Chondrocyte (in vitro differentiated cells): ENCODE measurements at regions not wholly inside any gene's neighbourhood (a gene's known extent, or its start where the extent isn't known, plus 50 kb on each side); places are given as distances from the start of the nearest gene placed in this dataset.

ENCODE experiments used
- DNase-seq: peaks from one replicate; pipeline ENCODE4 v3.0.0; 2021; ENCODE audit warnings: mixed read lengths, low spot score
- H3K27ac Mint-ChIP-seq: one replicate; pipeline ENCODE4 v1.8.0; 2021; ENCODE audit warnings: mild to moderate bottlenecking, moderate library complexity, mixed read lengths; ENCODE audit not compliant: unreplicated experiment
- H3K27me3 Mint-ChIP-seq: 2 replicates; pipeline ENCODE4 v1.8.0; 2021; ENCODE audit warnings: low read depth, mixed read lengths
- H3K36me3 Mint-ChIP-seq: 2 replicates; pipeline ENCODE4 v1.8.0; 2021; ENCODE audit warnings: low read depth, mixed read lengths
- H3K4me1 Mint-ChIP-seq: 2 replicates; pipeline ENCODE4 v1.8.0; 2021; ENCODE audit warnings: low read depth, mild to moderate bottlenecking, mixed read lengths
- H3K4me3 Mint-ChIP-seq: one replicate; pipeline ENCODE4 v1.8.0; 2021; ENCODE audit warnings: mild to moderate bottlenecking, moderate library complexity, mixed read lengths; ENCODE audit not compliant: unreplicated experiment
- H3K9me3 Mint-ChIP-seq: 2 replicates; pipeline ENCODE4 v1.8.0; 2021; ENCODE audit warnings: low read depth, mixed read lengths
- CTCF ChIP-seq: fragments of 200-600 bp; sonication (generic); IDR thresholded peaks from 2 replicates; pipeline ENCODE4 v1.5.0; 2021; ENCODE audit warnings: antibody characterized with exemption, mild to moderate bottlenecking, moderate library complexity

GRCh38 chr3:124393340-124393739, 336.9 kb upstream of the UMPS start:
- Mint-ChIP-seq H3K9me3 (no peaks in the 10 kb centered on the region), H3K4me3 (no peak overlapping the region), H3K27me3 (no peaks in the 10 kb centered on the region), H3K4me1 (peaks cover 44% of the 10 kb centered on the region), H3K36me3 (peaks cover 4% of the 10 kb centered on the region), H3K27ac (no peak overlapping the region)
- no peak for DNase-seq
- no peak for TF ChIP-seq CTCF

- Mint-ChIP-seq H3K4me3 (no peak overlapping the region), H3K27me3 (no peaks in the 10 kb centered on the region), H3K36me3 (peaks cover 7% of the 10 kb centered on the region), H3K4me1 (peaks cover 43% of the 10 kb centered on the region), H3K9me3 (no peaks in the 10 kb centered on the region), H3K27ac (no peak overlapping the region)
- DNase-seq = no peak
- no peak for TF ChIP-seq CTCF
Measured at GRCh38 chr3:124395162-124395561, 335.1 kb upstream of the UMPS start.

- no peaks in the 10 kb centered on the region for H3K9me3 Mint-ChIP-seq
- H3K36me3 Mint-ChIP-seq = peaks cover 7% of the 10 kb centered on the region
- no peak for TF ChIP-seq CTCF
- no peak overlapping the region for H3K27ac Mint-ChIP-seq
- H3K27me3 Mint-ChIP-seq = no peaks in the 10 kb centered on the region
- no peak for DNase-seq
- H3K4me1 Mint-ChIP-seq = peaks cover 41% of the 10 kb centered on the region
- H3K4me3 Mint-ChIP-seq = no peak overlapping the region
Measured at GRCh38 chr3:124395584-124396338, 334.5 kb upstream of the UMPS start.

- no peaks in the 10 kb centered on the region for H3K27me3 Mint-ChIP-seq
- no peaks in the 10 kb centered on the region for H3K9me3 Mint-ChIP-seq
- H3K4me1 Mint-ChIP-seq = peaks cover 42% of the 10 kb centered on the region
- no peak for TF ChIP-seq CTCF
- H3K4me3 Mint-ChIP-seq = no peak overlapping the region
- DNase-seq = no peak
- H3K27ac Mint-ChIP-seq = no peak overlapping the region
- peaks cover 7% of the 10 kb centered on the region for H3K36me3 Mint-ChIP-seq
Measured at GRCh38 chr3:124396339-124396950, 333.8 kb upstream of the UMPS start.

- Mint-ChIP-seq H3K27me3 (no peaks in the 10 kb centered on the region), H3K4me1 (peaks cover 49% of the 10 kb centered on the region), H3K4me3 (no peak overlapping the region), H3K9me3 (no peaks in the 10 kb centered on the region), H3K27ac (no peak overlapping the region), H3K36me3 (peaks cover 5% of the 10 kb centered on the region)
- TF ChIP-seq CTCF = no peak
- no peak for DNase-seq
Measured at GRCh38 chr3:124397088-124397487, 333.2 kb upstream of the UMPS start.
